Tibial nerve (tissue), 4 donors: ENCODE measurements at regions not wholly inside any gene's neighbourhood (a gene's known extent, or its start where the extent isn't known, plus 50 kb on each side); places are given as distances from the start of the nearest gene placed in this dataset.

Experiments
- DNase-seq, 2 donors: peaks; one replicate each; pipeline ENCODE4 v3.0.0-alpha.2; 2019; ENCODE audit warnings: low spot score in 2 of 2
- H3K27ac ChIP-seq, 4 donors: fragments of 200-600 bp; sonication (generic) in 3 of 4; one replicate each; pipeline ENCODE4 v1.5.1; 2017 to 2019; ENCODE audit warnings: mild to moderate bottlenecking in 1 of 4
- H3K27me3 ChIP-seq, 2 donors: fragments of 200-600 bp; sonication (generic) in 1 of 2; one replicate each; pipeline versions ENCODE4 v1.5.1 to v1.6.0; 2017 to 2019
- H3K36me3 ChIP-seq, 3 donors: fragments of 200-600 bp; sonication (generic); one replicate each; pipeline ENCODE4 v1.5.1; 2018 to 2019
- H3K4me1 ChIP-seq, 4 donors: fragments of 200-600 bp; sonication (generic) in 3 of 4; one replicate each; pipeline ENCODE4 v1.5.1; 2017 to 2019
- H3K4me3 ChIP-seq, 4 donors: fragments of 200-600 bp; sonication (generic) in 3 of 4; one replicate each; pipeline ENCODE4 v1.5.1; 2017 to 2019; ENCODE audit warnings: mild to moderate bottlenecking in 1 of 4, moderate library complexity in 1 of 4
- H3K9me3 ChIP-seq, 4 donors: fragments of 200-600 bp; sonication (generic) in 3 of 4; one replicate each; pipeline ENCODE4 v1.5.1; 2017 to 2019
- CTCF ChIP-seq, 5 experiments: fragments of 200-600 bp in 3 of 5; fragments of 450-650 bp in 2 of 5; sonication (generic) in 3 of 5; IDR thresholded peaks; one replicate each; pipeline ENCODE4 v1.5.1; 2016 to 2019; ENCODE audit warnings: antibody characterized with exemption in 5 of 5, mild to moderate bottlenecking in 3 of 5, moderate library complexity in 2 of 5
- EP300 ChIP-seq, 2 donors: sonication (generic); formaldehyde crosslinking; IDR thresholded peaks; one replicate each; pipeline ENCODE4 v1.6.1; 2017; ENCODE audit warnings: antibody characterized with exemption in 2 of 2, mild to moderate bottlenecking in 1 of 2
- POLR2A ChIP-seq, 2 donors: fragments of 450-650 bp; IDR thresholded peaks; one replicate each; pipeline ENCODE4 v1.6.1; 2017; ENCODE audit warnings: antibody characterized with exemption in 2 of 2, mild to moderate bottlenecking in 2 of 2, moderate library complexity in 2 of 2
- WGBS, 2 donors: methylation state at CpG; one replicate each; pipeline ENCODE4 v1.1.5; 2018; 5-methylcytosine and 5-hydroxymethylcytosine counted together

GRCh38 chr6:3506751-3507383 is 50.0 kb upstream of the SLC22A23 start:
- WGBS, 2 donors, result 73 to 81% methylated on average over 4 of the region's 4 CpGs
- H3K4me1 ChIP-seq, result peaks cover 0 to 6% (median 0%) of the 10 kb centered on the region in 4 donors

More at GRCh38 chr6:3506751-3507383, 50.0 kb upstream of the SLC22A23 start:
- TF ChIP-seq POLR2A (IDR thresholded peaks at IDR 0.05) (no peak), CTCF (IDR thresholded peaks at IDR 0.05) (no peak), EP300 (IDR thresholded peaks at IDR 0.05) (no peak)
- no peaks in the 10 kb centered on the region for H3K36me3 ChIP-seq
- no peaks in the 10 kb centered on the region for H3K27me3 ChIP-seq
- H3K4me3 ChIP-seq, result no peak overlapping the region
- no peak for DNase-seq
- no peak overlapping the region for H3K27ac ChIP-seq
- H3K9me3 ChIP-seq, result no peaks in the 10 kb centered on the region
